ENCODE measurements at regions not wholly inside any gene's neighbourhood (a gene's known extent, or its start where the extent isn't known, plus 50 kb on each side); places are given as distances from the start of the nearest gene placed in this dataset.

DNA sequence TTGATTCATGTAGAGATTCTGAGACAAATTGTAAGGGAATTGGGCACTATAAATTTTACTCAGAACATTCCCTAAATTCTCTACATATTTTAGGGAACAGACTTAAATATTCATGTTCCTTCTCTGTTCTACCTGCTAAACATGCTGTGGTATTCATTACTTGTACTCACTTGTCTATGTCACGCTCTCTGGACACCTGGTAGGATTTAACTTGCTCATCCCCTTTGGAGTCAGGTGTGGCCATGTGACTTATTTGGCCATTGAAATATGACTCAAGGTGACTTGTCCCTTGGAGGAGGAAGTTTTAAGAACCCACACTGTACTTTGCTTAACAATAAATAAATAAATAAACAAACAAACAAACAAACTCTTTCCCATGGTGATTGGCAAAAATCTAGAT is 2258.8 kb upstream of the WWC1 start:
- Histone ChIP-seq H3K36me3 (ENCODE audit: control insufficient read depth, insufficient read depth, low read length) (no peaks in the 10 kb centered on the region), H3K4me1 (ENCODE audit: control insufficient read depth, insufficient read depth, low read length) (no peaks in the 10 kb centered on the region), H3K4me3 (ENCODE audit: low read length) (no peak overlapping the region), H3K27me3 (ENCODE audit: control insufficient read depth, insufficient read depth, low read length) (no peaks in the 10 kb centered on the region), H3K27ac (ENCODE audit: low read depth, low read length) (no peak overlapping the region), H3K9ac (ENCODE audit: low read length) (no peak overlapping the region)

- Histone ChIP-seq H3K27ac (ENCODE audit: low read depth, low read length) (no peak overlapping the region), H3K27me3 (ENCODE audit: control insufficient read depth, insufficient read depth, low read length) (no peaks in the 10 kb centered on the region)
These were observed 2245.5 kb upstream of the WWC1 start for GRCh38 chr5:166045961-166046360.

DNA sequence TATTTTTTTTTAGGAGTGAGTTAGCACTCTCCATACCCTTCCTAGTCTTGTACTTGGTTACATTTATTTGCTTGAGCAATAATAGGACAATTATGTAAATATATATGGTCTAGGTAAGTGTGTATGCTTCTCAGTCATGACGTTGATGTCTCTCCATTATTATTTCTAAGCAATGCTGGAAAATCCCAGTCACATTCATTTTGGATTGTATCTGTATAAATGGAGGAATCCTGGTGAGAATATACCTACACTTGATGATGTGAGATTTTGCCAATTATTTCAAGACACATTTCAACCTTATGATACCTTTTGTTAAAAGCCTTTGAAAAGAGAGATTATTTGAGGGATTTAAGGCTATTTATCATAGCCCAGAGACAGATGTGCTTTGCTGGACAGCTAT is 2244.5 kb upstream of the WWC1 start:
- Histone ChIP-seq H3K9ac (ENCODE audit: low read length) (no peak overlapping the region), H3K4me1 (ENCODE audit: control insufficient read depth, insufficient read depth, low read length) (no peaks in the 10 kb centered on the region), H3K27me3 (ENCODE audit: control insufficient read depth, insufficient read depth, low read length) (no peaks in the 10 kb centered on the region), H3K4me3 (ENCODE audit: low read length) (no peak overlapping the region), H3K36me3 (ENCODE audit: control insufficient read depth, insufficient read depth, low read length) (no peaks in the 10 kb centered on the region), H3K27ac (ENCODE audit: low read depth, low read length) (no peak overlapping the region)

More at GRCh38 chr5:166045961-166046360, 2245.5 kb upstream of the WWC1 start:
- no peak overlapping the region for H3K9ac ChIP-seq (ENCODE audit: low read length)
- no peak overlapping the region for H3K4me3 ChIP-seq (ENCODE audit: low read length)
- no peaks in the 10 kb centered on the region for H3K4me1 ChIP-seq (ENCODE audit: control insufficient read depth, insufficient read depth, low read length)
- H3K36me3 ChIP-seq (ENCODE audit: control insufficient read depth, insufficient read depth, low read length) = no peaks in the 10 kb centered on the region

- H3K27ac ChIP-seq (ENCODE audit: low read depth, low read length) = no peak overlapping the region
- no peak overlapping the region for H3K9ac ChIP-seq (ENCODE audit: low read length)
- no peaks in the 10 kb centered on the region for H3K27me3 ChIP-seq (ENCODE audit: control insufficient read depth, insufficient read depth, low read length)
- H3K4me3 ChIP-seq (ENCODE audit: low read length) = no peak overlapping the region
- H3K4me1 ChIP-seq (ENCODE audit: control insufficient read depth, insufficient read depth, low read length) = no peaks in the 10 kb centered on the region
- no peaks in the 10 kb centered on the region for H3K36me3 ChIP-seq (ENCODE audit: control insufficient read depth, insufficient read depth, low read length)
These were observed 2240.9 kb upstream of the WWC1 start for GRCh38 chr5:166050531-166050930.

DNA sequence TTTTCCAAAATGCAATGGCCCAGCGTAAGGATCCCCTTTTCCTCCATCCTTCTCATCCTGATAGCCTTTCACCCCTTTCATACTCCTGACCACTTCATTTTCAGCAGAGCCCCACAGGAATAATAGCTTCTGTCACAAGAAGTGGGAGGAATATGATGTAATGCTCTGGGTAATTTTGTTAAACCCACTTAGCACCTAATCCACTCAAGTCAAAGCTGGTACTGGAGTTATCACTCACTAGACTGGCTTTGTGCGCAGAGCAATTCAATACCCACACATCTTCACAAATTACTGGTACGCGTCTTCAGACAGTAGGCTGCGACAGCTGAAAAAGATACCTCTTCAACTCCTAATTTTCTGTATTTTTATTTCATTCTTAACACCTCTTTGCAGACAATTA is 2232.8 kb upstream of the WWC1 start:
- Histone ChIP-seq H3K27ac (ENCODE audit: low read depth, low read length) (no peak overlapping the region), H3K27me3 (ENCODE audit: control insufficient read depth, insufficient read depth, low read length) (no peaks in the 10 kb centered on the region), H3K4me3 (ENCODE audit: low read length) (no peak overlapping the region), H3K36me3 (ENCODE audit: control insufficient read depth, insufficient read depth, low read length) (no peaks in the 10 kb centered on the region), H3K9ac (ENCODE audit: low read length) (no peak overlapping the region), H3K4me1 (ENCODE audit: control insufficient read depth, insufficient read depth, low read length) (no peaks in the 10 kb centered on the region)

DNA sequence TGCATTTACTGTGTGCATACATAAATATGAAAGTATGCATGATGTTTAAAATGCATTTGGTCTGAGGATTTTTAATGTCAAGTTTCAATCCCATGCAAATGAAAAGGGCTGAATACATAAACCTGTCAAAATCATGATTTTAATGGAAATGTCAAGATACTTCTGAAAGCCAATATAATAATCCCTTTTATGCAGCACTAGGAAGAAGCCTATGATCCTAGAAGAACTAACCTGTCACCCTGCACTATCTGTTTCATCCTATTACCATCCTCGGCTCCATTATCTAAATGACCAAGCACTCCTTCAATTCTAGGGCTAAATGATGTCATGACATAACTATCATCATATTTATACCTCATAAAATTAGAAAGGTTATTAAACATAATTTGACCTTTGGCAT is 2229.4 kb upstream of the WWC1 start:
- H3K9ac ChIP-seq (ENCODE audit: low read length) = no peak overlapping the region
- H3K27me3 ChIP-seq (ENCODE audit: control insufficient read depth, insufficient read depth, low read length) = no peaks in the 10 kb centered on the region
- H3K27ac ChIP-seq (ENCODE audit: low read depth, low read length) = no peak overlapping the region
- H3K4me3 ChIP-seq (ENCODE audit: low read length) = no peak overlapping the region
- no peaks in the 10 kb centered on the region for H3K4me1 ChIP-seq (ENCODE audit: control insufficient read depth, insufficient read depth, low read length)
- H3K36me3 ChIP-seq (ENCODE audit: control insufficient read depth, insufficient read depth, low read length) = no peaks in the 10 kb centered on the region

- Histone ChIP-seq H3K27ac (ENCODE audit: low read depth, low read length) (no peak overlapping the region), H3K36me3 (ENCODE audit: control insufficient read depth, insufficient read depth, low read length) (no peaks in the 10 kb centered on the region), H3K9ac (ENCODE audit: low read length) (no peak overlapping the region), H3K4me1 (ENCODE audit: control insufficient read depth, insufficient read depth, low read length) (no peaks in the 10 kb centered on the region), H3K27me3 (ENCODE audit: control insufficient read depth, insufficient read depth, low read length) (no peaks in the 10 kb centered on the region), H3K4me3 (ENCODE audit: low read length) (no peak overlapping the region)
These were observed 2228.7 kb upstream of the WWC1 start for GRCh38 chr5:166062719-166063118.

DNA sequence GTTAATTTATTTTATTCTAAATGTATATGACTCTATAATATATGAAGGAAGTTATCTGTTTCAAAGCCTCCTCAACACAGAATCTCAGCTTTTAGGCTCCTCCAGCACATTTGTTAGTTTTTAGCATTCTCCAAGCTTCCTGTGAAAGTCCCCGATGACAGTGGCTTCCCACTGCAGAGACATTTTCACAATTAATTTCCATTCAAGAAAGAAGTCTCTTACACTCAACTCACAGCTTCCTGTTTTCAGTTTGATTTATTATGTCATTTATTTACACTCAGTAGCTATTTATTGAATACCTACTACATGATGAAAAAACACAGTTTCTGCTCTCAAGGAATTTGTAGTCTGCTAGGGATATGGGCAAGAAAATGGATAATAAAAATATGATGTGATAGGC is 2228.2 kb upstream of the WWC1 start:
- no peaks in the 10 kb centered on the region for H3K4me1 ChIP-seq (ENCODE audit: control insufficient read depth, insufficient read depth, low read length)
- no peaks in the 10 kb centered on the region for H3K27me3 ChIP-seq (ENCODE audit: control insufficient read depth, insufficient read depth, low read length)
- no peaks in the 10 kb centered on the region for H3K36me3 ChIP-seq (ENCODE audit: control insufficient read depth, insufficient read depth, low read length)
- H3K4me3 ChIP-seq (ENCODE audit: low read length) = no peak overlapping the region
- H3K9ac ChIP-seq (ENCODE audit: low read length) = no peak overlapping the region
- no peak overlapping the region for H3K27ac ChIP-seq (ENCODE audit: low read depth, low read length)

DNA sequence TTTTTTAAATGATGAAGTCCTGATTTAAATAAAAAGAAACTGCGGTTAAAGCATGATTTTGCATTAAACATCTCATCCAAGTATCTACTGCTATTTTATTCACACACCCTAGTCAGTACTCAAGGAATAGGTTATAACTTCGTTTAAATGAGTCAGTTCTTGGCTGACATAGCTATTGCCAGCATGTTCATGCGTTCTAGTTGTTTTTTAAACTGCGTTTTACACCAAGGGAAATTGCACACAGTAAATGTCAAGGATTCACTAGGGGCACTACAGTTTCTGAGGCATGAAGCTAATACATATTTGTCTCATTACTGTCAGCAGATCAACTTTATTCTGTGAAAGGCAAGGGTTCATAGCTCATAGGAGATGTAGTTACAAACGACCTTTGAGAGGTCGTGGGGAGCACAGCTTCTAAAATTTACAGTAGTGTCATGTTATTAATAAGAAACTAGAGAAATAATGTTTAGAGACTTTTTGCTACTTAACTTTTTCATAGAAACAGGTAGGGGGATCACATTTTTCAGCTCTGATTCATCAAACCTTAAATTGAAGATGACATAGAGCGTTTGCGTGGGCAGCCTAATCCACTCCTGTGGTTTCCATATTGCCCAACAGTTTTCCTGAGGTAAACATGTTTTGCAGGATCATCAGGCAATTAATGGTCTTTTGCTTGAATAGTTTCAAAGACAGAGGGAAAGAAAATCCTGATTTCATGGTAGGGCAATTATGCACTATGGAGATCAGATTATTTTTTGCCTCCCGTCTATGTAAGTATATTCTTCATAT is 2222.7 kb upstream of the WWC1 start:
- H3K36me3 ChIP-seq (ENCODE audit: control insufficient read depth, insufficient read depth, low read length) = no peaks in the 10 kb centered on the region
- H3K9ac ChIP-seq (ENCODE audit: low read length) = no peak overlapping the region
- no peak overlapping the region for H3K27ac ChIP-seq (ENCODE audit: low read depth, low read length)
- H3K4me1 ChIP-seq (ENCODE audit: control insufficient read depth, insufficient read depth, low read length) = no peaks in the 10 kb centered on the region
- H3K4me3 ChIP-seq (ENCODE audit: low read length) = no peak overlapping the region
- H3K27me3 ChIP-seq (ENCODE audit: control insufficient read depth, insufficient read depth, low read length) = no peaks in the 10 kb centered on the region

- H3K27me3 ChIP-seq (ENCODE audit: control insufficient read depth, insufficient read depth, low read length) = no peaks in the 10 kb centered on the region
- no peak overlapping the region for H3K27ac ChIP-seq (ENCODE audit: low read depth, low read length)
- no peaks in the 10 kb centered on the region for H3K4me1 ChIP-seq (ENCODE audit: control insufficient read depth, insufficient read depth, low read length)
- no peak overlapping the region for H3K9ac ChIP-seq (ENCODE audit: low read length)
- H3K36me3 ChIP-seq (ENCODE audit: control insufficient read depth, insufficient read depth, low read length) = no peaks in the 10 kb centered on the region
- no peak overlapping the region for H3K4me3 ChIP-seq (ENCODE audit: low read length)
These were observed 2217.4 kb upstream of the WWC1 start for GRCh38 chr5:166073901-166074581.

- Histone ChIP-seq H3K36me3 (ENCODE audit: control insufficient read depth, insufficient read depth, low read length) (no peaks in the 10 kb centered on the region), H3K27me3 (ENCODE audit: control insufficient read depth, insufficient read depth, low read length) (no peaks in the 10 kb centered on the region), H3K27ac (ENCODE audit: low read depth, low read length) (no peak overlapping the region), H3K9ac (ENCODE audit: low read length) (no peak overlapping the region), H3K4me3 (ENCODE audit: low read length) (no peak overlapping the region), H3K4me1 (ENCODE audit: control insufficient read depth, insufficient read depth, low read length) (no peaks in the 10 kb centered on the region)
These were observed 2216.6 kb upstream of the WWC1 start for GRCh38 chr5:166074582-166075481.

DNA sequence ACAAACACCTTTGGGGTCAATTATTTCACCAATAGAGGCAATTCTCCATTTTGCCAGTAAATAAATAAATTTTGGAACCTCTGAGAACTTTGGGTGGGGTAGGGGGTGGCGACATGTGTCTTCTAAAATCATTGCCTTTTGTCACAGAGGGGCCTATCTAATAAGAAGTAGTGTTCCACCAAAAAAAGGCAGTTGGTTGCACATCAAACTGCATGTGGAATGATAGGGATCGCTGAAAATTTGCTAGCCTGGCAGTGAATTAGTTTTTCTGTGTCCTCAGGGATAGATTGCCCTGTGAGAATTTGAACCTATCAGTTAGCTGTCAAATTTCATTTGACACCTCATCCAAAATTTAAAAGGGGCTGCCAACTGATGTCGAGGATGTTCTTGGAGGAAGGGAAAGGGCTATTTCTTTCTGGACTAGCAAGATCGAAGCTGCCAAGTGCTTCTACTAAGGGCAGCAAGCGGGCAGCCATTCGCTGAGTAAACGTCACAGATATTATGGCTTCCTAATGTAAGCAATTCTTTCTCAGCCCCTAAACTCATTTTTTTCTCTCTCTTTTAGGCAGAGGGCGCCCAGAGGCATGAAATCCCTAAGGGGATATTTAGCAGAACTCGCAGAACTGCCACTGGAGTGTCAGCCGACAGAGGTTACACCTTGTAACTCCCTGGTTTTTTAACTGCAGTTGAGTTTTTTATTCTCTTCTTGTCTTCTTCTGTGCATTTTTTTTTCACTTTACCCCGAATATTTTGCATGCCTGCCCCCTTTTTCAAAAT is 2208.1 kb upstream of the WWC1 start:
- Histone ChIP-seq H3K27ac (ENCODE audit: low read depth, low read length) (no peak overlapping the region), H3K9ac (ENCODE audit: low read length) (no peak overlapping the region), H3K4me1 (ENCODE audit: control insufficient read depth, insufficient read depth, low read length) (no peaks in the 10 kb centered on the region), H3K36me3 (ENCODE audit: control insufficient read depth, insufficient read depth, low read length) (no peaks in the 10 kb centered on the region), H3K4me3 (ENCODE audit: low read length) (no peak overlapping the region), H3K27me3 (ENCODE audit: control insufficient read depth, insufficient read depth, low read length) (no peaks in the 10 kb centered on the region)

All from rectal smooth muscle tissue (tissue), 1 donor.